Ectodermal cell (in vitro differentiated cells): ENCODE measurements at regions not wholly inside any gene's neighbourhood (a gene's known extent, or its start where the extent isn't known, plus 50 kb on each side); places are given as distances from the start of the nearest gene placed in this dataset.
"Not testable (repeated sequence)": the region's sequence is repeated elsewhere in the genome, so short reads cannot be mapped to it uniquely, and the experiment has no call there.

Experiments
- H3K27ac ChIP-seq: 2 replicates; pipeline ENCODE4 v1.7.0; 2013; ENCODE audit warnings: mild to moderate bottlenecking, low read depth, low read length; ENCODE audit not compliant: insufficient read depth, poor library complexity, severe bottlenecking
- H3K27me3 ChIP-seq: 2 replicates; pipeline ENCODE4 v1.7.0; 2013; ENCODE audit warnings: mild to moderate bottlenecking, low read length; ENCODE audit not compliant: insufficient read depth, control insufficient read depth, poor library complexity, severe bottlenecking
- H3K36me3 ChIP-seq: one replicate; pipeline ENCODE4 v1.7.0; 2013; ENCODE audit warnings: low read length; ENCODE audit not compliant: control insufficient read depth, insufficient read depth
- H3K4me1 ChIP-seq: one replicate; pipeline ENCODE4 v1.7.0; 2013; ENCODE audit warnings: low read length; ENCODE audit not compliant: control insufficient read depth, insufficient read depth
- H3K4me3 ChIP-seq: 2 replicates; pipeline ENCODE4 v1.7.0; 2013; ENCODE audit warnings: low read depth, low read length, control low read depth; ENCODE audit not compliant: insufficient read depth
- H3K9me3 ChIP-seq: 2 replicates; pipeline ENCODE4 v1.7.0; 2013; ENCODE audit warnings: mild to moderate bottlenecking, low read length, moderate library complexity; ENCODE audit not compliant: control insufficient read depth
- WGBS, 2 experiments: methylation state at CpG; one replicate each; pipeline ENCODE4 v1.1.7; 2013; ENCODE audit warnings: missing lambda C conversion rate in 2 of 2; 5-methylcytosine and 5-hydroxymethylcytosine counted together

DNA sequence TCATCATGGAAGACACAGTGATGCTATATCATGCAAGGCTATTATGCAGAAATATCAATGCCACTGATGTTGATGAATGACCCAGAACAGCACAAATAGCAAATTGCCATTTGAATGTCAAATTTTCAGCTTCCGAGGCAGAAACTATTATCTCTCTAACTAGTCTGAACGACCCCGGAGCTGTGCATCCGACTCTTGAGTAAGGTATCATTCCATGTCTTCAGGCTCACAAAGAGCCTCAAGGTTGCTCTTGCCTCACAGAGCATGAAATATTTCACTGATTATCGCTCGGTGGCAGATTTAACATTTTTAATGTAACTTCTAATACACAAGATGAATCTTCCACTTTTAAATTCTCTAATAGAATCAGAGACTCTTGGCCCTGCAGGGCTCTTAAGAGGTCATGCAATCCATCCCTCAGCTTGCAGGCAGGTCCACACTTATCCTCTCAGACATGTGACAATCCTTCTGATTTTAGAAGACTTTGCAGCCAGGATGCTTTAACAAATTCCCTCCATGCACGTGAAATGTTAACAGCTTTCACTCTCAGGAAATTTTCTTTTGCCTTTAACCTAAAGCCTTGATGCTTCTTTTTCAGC lies 221.0 kb downstream of the FRK start:
- no peaks in the 10 kb centered on the region for H3K4me1 ChIP-seq
- WGBS, 2 experiments = 94% methylated on average over 7 of the region's 7 CpGs
- no peaks in the 10 kb centered on the region for H3K9me3 ChIP-seq
- H3K36me3 ChIP-seq = no peaks in the 10 kb centered on the region
- no peak overlapping the region for H3K27ac ChIP-seq
- H3K4me3 ChIP-seq = no peak overlapping the region
- no peaks in the 10 kb centered on the region for H3K27me3 ChIP-seq

DNA sequence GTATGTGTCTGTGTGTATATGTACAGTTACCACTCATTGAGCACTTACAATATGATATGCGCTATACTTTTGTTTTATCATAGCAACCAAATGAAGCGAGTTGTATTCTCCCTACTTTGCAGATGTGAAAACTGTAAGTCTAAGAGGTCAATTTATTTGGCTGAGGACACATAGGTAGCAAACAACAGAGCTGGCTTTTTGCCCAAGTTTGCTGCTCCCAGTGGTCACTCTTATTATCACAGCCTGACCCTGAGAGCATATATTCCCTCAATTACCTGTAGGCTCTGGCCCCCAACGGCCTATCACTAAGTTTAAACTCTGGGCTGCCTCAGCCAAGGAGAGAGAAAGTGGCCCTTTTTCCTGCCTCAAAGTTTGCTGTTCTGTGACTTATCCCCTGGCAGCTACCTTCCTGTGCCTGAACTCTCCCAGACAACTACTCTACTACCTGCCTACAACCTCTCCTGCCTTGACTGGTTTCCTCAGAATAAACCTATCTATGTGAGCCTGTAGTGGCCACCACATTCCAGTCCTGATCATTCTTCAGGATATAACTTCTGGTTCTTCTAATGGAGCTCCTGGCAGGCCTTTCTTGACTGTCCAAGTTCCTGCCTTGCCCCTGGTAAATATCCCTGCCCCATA lies 221.8 kb downstream of the FRK start:
- no peak overlapping the region for H3K4me3 ChIP-seq
- no peaks in the 10 kb centered on the region for H3K4me1 ChIP-seq
- H3K27ac ChIP-seq = no peak overlapping the region
- no peaks in the 10 kb centered on the region for H3K36me3 ChIP-seq
- no peaks in the 10 kb centered on the region for H3K9me3 ChIP-seq
- H3K27me3 ChIP-seq = no peaks in the 10 kb centered on the region
- 68 to 76% methylated on average over 3 of the region's 3 CpGs for WGBS, 2 experiments

DNA sequence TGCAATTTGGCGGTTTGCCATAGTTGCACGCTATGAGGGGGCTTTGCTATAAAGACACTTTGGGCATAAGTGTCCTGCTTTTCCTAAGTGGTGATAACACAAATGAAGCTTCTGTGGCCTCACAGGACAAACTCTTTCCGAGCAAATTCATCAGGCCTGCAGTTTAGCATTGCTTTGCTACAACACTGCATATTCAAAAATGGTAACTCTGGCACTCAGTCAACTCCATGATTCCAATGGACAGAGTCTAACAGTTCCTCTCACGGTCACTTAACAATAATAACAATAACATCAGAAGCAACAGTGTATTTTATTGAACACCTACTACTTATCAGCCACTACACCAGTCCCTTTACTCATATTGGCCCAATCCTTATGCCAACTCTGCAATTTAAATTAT lies 222.5 kb downstream of the FRK start:
- Histone ChIP-seq H3K9me3 (no peaks in the 10 kb centered on the region), H3K4me3 (no peak overlapping the region), H3K27me3 (no peaks in the 10 kb centered on the region), H3K4me1 (no peaks in the 10 kb centered on the region), H3K27ac (no peak overlapping the region), H3K36me3 (no peaks in the 10 kb centered on the region)
- 91 to 93% methylated on average over 4 of the region's 4 CpGs for WGBS, 2 experiments

DNA sequence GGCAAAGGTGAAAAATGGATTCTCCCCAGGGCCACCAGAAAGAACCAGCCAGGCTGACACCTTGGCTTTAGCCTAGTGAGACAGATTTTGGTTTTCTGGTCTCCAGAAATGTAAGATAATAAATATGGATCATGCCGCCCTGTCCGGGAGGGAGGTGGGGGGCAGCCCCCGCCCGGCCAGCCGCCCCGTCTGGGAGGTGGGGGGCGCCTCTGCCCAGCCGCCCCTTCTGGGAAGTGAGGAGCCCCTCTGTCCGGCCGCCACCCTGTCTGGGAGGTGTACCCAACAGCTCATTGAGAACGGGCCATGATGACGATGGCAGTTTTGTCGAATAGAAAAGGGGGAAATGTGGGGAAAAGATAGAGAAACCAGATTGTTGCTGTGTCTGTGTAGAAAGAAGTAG lies 224.3 kb downstream of the FRK start:
- not testable (repeated sequence) for H3K27ac ChIP-seq, H3K9me3 ChIP-seq, H3K27me3 ChIP-seq, H3K36me3 ChIP-seq, H3K4me3 ChIP-seq, H3K4me1 ChIP-seq
- WGBS, 2 experiments = 91 to 93% methylated on average over 8 of the region's 13 CpGs

DNA sequence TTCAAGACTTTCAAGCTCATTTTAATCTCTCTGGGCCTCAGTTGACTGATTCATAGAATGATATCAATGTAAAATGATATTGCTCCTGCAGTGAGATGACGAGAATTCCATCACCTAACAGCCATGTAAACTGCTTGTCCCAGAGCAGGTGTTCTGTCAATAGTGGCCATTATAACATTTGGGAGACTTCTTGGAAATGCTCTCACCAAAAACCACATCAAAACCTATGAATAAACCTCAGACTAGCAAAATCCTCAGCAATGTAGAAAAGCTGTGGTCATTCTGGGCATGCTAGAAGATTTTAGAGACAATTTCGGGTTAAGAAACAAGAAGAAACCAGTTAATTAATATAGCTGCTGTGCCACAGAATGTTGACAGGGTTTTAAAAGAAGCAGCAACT lies 225.4 kb downstream of the FRK start:
- Histone ChIP-seq H3K9me3 (no peaks in the 10 kb centered on the region), H3K36me3 (no peaks in the 10 kb centered on the region), H3K27ac (no peak overlapping the region), H3K4me3 (no peak overlapping the region), H3K27me3 (no peaks in the 10 kb centered on the region), H3K4me1 (no peaks in the 10 kb centered on the region)
- 83 to 91% methylated on average over 2 of the region's 2 CpGs for WGBS, 2 experiments

DNA sequence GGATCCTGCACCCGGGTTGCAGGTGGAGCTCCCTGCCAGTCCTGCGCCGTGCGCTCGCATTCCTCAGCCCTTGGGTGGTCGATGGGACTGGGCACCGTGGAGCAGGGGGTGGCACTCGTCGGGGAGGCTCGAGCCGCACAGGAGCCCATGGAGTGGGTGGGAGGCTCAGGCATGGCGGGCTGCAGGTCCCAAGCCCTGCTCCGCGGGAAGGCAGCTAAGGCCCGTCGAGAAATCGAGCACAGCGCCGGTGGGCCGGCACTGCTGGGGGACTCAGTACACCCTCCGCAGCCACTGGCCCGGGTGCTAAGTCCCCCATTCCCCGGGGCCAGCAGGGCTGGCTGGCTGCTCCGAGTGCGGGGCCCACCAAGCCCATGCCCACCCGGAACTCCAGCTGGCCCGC lies 226.1 kb downstream of the FRK start:
- not testable (repeated sequence) for H3K27me3 ChIP-seq, H3K4me3 ChIP-seq, H3K4me1 ChIP-seq, H3K36me3 ChIP-seq, H3K27ac ChIP-seq, H3K9me3 ChIP-seq
- 96 to 97% methylated on average over 24 to 25 of the region's 27 CpGs for WGBS, 2 experiments

DNA sequence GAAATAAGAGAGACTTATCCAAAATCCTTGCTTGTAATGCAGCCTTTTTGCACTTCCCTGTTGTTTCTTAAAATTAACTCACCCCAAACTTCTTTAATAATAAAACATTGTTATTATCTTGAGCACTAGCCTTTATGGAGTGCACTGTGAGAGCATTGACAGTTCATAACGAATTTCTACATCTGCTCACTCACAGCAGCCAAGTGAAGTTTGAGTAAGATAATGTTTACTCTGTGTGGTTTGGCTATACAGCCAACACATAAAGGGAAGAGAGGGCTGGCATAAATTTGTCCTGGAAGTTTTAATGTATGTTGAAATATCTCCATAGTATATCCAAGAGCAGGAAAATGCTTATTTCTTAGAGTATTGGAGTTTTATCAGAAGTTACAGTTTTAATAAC lies 227.9 kb downstream of the FRK start:
- Histone ChIP-seq H3K9me3 (no peaks in the 10 kb centered on the region), H3K4me3 (no peak overlapping the region), H3K4me1 (no peaks in the 10 kb centered on the region), H3K27me3 (no peaks in the 10 kb centered on the region), H3K36me3 (no peaks in the 10 kb centered on the region), H3K27ac (no peak overlapping the region)
- 90% methylated on average over 1 of the region's 1 CpG; no CpG with 5 or more reads in 1 of the 2 experiments for WGBS, 2 experiments

DNA sequence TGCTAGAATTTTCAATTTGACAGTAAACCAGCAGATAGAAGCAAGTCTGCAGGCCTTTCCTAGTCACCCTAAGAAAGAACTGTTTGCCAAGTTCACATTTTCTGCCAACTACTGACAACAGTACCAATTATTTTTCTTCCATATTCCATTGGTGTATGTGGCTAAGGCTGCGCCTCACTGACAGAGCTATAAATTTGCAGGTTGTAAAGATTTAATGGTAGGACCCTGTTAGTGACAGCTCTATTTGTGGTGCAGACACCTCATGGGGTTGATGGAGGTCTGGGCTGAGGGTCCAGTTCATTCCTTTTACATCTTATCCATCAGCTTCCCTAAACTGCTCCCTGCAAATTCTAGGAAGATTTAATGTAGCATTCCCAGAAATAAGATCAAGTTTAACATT lies 228.5 kb downstream of the FRK start:
- Histone ChIP-seq H3K27ac (no peak overlapping the region), H3K27me3 (no peaks in the 10 kb centered on the region), H3K4me3 (no peak overlapping the region), H3K36me3 (no peaks in the 10 kb centered on the region), H3K4me1 (no peaks in the 10 kb centered on the region), H3K9me3 (no peaks in the 10 kb centered on the region)
- 100% methylated on average over 1 of the region's 1 CpG; no CpG with 5 or more reads in 1 of the 2 experiments for WGBS, 2 experiments

DNA sequence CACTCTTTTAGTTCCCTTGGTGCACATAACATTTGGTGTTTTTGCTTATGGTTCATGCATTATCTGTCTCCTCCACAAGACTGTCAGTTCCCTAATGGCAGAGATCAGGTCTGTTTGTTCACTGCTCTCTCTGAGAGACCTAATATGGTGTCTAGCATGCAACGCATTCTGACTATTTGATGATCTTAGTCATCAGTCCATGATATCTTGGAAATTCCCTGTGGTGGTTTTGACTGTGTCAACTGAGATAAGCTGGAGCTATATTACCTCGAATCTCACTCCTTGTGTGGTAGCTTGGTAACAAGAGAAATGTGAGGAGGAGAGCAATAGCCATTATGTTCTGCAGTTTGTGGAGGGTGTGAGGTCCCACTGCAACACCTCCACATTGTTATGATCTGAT lies 229.8 kb downstream of the FRK start:
- Histone ChIP-seq H3K27me3 (no peaks in the 10 kb centered on the region), H3K4me3 (no peak overlapping the region), H3K36me3 (no peaks in the 10 kb centered on the region), H3K9me3 (no peaks in the 10 kb centered on the region), H3K27ac (no peak overlapping the region), H3K4me1 (no peaks in the 10 kb centered on the region)
- WGBS, 2 experiments = 95 to 99% methylated on average over 2 of the region's 2 CpGs

DNA sequence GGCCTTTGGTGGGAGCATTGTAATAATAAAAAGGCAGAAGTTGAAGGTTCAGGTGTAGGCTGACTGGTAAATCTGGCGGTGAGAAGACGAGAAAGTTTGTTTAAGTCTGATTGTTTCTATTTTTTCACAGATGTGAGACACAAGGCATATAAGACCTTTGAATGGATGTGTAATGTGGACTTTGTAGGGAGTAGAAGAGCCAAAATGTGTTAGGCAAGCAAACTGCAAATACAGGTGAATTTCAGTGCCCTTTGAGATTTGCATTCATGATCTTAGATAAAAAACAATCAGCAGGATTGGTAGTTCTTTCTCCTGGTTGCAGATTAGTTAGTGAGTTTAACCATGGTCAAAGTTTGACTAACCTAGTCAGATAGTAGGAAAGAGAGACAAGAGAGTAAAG lies 238.9 kb downstream of the FRK start:
- no peak overlapping the region for H3K27ac ChIP-seq
- H3K9me3 ChIP-seq = no peaks in the 10 kb centered on the region
- H3K4me1 ChIP-seq = no peaks in the 10 kb centered on the region
- WGBS, 2 experiments = 94 to 95% methylated on average over 2 of the region's 2 CpGs
- H3K36me3 ChIP-seq = no peaks in the 10 kb centered on the region
- no peak overlapping the region for H3K4me3 ChIP-seq
- H3K27me3 ChIP-seq = no peaks in the 10 kb centered on the region
